Neural crest cell (in vitro differentiated cells): ENCODE measurements at regions not wholly inside any gene's neighbourhood (a gene's known extent, or its start where the extent isn't known, plus 50 kb on each side); places are given as distances from the start of the nearest gene placed in this dataset.
"Not testable (repeated sequence)": the region's sequence is repeated elsewhere in the genome, so short reads cannot be mapped to it uniquely, and the experiment has no call there.

Experiments used
- DNase-seq: peaks from one replicate; pipeline ENCODE4 v3.0.0; 2021; ENCODE audit warnings: low read depth, mixed read lengths, low spot score
- H3K27ac Mint-ChIP-seq: one replicate; pipeline ENCODE4 v1.8.0; 2021; ENCODE audit warnings: mild to moderate bottlenecking, mixed read lengths; ENCODE audit not compliant: unreplicated experiment
- H3K27me3 Mint-ChIP-seq: 2 replicates; pipeline ENCODE4 v1.8.0; 2021; ENCODE audit warnings: low read depth, mild to moderate bottlenecking, mixed read lengths
- H3K36me3 Mint-ChIP-seq: 2 replicates; pipeline ENCODE4 v1.8.0; 2021; ENCODE audit warnings: low read depth, mild to moderate bottlenecking, mixed read lengths
- H3K4me1 Mint-ChIP-seq: 2 replicates; pipeline ENCODE4 v1.8.0; 2021; ENCODE audit warnings: mixed read lengths
- H3K4me3 Mint-ChIP-seq: one replicate; pipeline ENCODE4 v1.8.0; 2021; ENCODE audit warnings: mild to moderate bottlenecking, mixed read lengths
- H3K9me3 Mint-ChIP-seq: 2 replicates; pipeline ENCODE4 v1.8.0; 2021; ENCODE audit warnings: mixed read lengths

GRCh38 chr9:66736686-66737085 lies 163.8 kb upstream of the ZNF658 start:
- H3K27ac Mint-ChIP-seq, H3K27me3 Mint-ChIP-seq, H3K9me3 Mint-ChIP-seq, H3K4me1 Mint-ChIP-seq, H3K36me3 Mint-ChIP-seq, DNase-seq, H3K4me3 Mint-ChIP-seq: not testable (repeated sequence)

- H3K9me3 Mint-ChIP-seq, H3K4me3 Mint-ChIP-seq, H3K27me3 Mint-ChIP-seq, H3K27ac Mint-ChIP-seq, H3K4me1 Mint-ChIP-seq, DNase-seq, H3K36me3 Mint-ChIP-seq: not testable (repeated sequence)
Observed at GRCh38 chr9:66738418-66738817, 162.1 kb upstream of the ZNF658 start.

- H3K9me3 Mint-ChIP-seq, H3K27me3 Mint-ChIP-seq, DNase-seq, H3K4me3 Mint-ChIP-seq, H3K4me1 Mint-ChIP-seq, H3K36me3 Mint-ChIP-seq, H3K27ac Mint-ChIP-seq: not testable (repeated sequence)
Observed at GRCh38 chr9:66740136-66740535, 160.4 kb upstream of the ZNF658 start.

- H3K36me3 Mint-ChIP-seq, H3K27ac Mint-ChIP-seq, H3K4me1 Mint-ChIP-seq, H3K4me3 Mint-ChIP-seq, DNase-seq, H3K9me3 Mint-ChIP-seq, H3K27me3 Mint-ChIP-seq: not testable (repeated sequence)
Observed at GRCh38 chr9:66745846-66746245, 154.7 kb upstream of the ZNF658 start.

GRCh38 chr9:66752324-66752923 lies 148.1 kb upstream of the ZNF658 start:
- H3K27me3 Mint-ChIP-seq, H3K36me3 Mint-ChIP-seq, H3K9me3 Mint-ChIP-seq, H3K4me1 Mint-ChIP-seq, H3K4me3 Mint-ChIP-seq, DNase-seq, H3K27ac Mint-ChIP-seq: not testable (repeated sequence)

GRCh38 chr9:66759825-66760492 lies 140.6 kb upstream of the ZNF658 start:
- DNase-seq, H3K4me3 Mint-ChIP-seq, H3K4me1 Mint-ChIP-seq, H3K27ac Mint-ChIP-seq, H3K27me3 Mint-ChIP-seq, H3K36me3 Mint-ChIP-seq, H3K9me3 Mint-ChIP-seq: not testable (repeated sequence)

- not testable (repeated sequence) for H3K4me3 Mint-ChIP-seq, H3K36me3 Mint-ChIP-seq, H3K9me3 Mint-ChIP-seq, H3K27ac Mint-ChIP-seq, DNase-seq, H3K27me3 Mint-ChIP-seq, H3K4me1 Mint-ChIP-seq
Observed at GRCh38 chr9:66764799-66765493, 135.6 kb upstream of the ZNF658 start.

- DNase-seq, H3K27ac Mint-ChIP-seq, H3K36me3 Mint-ChIP-seq, H3K4me3 Mint-ChIP-seq, H3K9me3 Mint-ChIP-seq, H3K4me1 Mint-ChIP-seq, H3K27me3 Mint-ChIP-seq: not testable (repeated sequence)
Observed at GRCh38 chr9:66765531-66765930, 135.0 kb upstream of the ZNF658 start.

GRCh38 chr9:66771504-66771903 lies 129.0 kb upstream of the ZNF658 start:
- H3K27me3 Mint-ChIP-seq, H3K36me3 Mint-ChIP-seq, DNase-seq, H3K9me3 Mint-ChIP-seq, H3K4me3 Mint-ChIP-seq, H3K4me1 Mint-ChIP-seq, H3K27ac Mint-ChIP-seq: not testable (repeated sequence)

- H3K9me3 Mint-ChIP-seq, H3K36me3 Mint-ChIP-seq, H3K4me1 Mint-ChIP-seq, H3K27me3 Mint-ChIP-seq, H3K4me3 Mint-ChIP-seq, DNase-seq: not testable (repeated sequence)
- peak overlapping the region; percentile 75 for H3K27ac Mint-ChIP-seq
Observed at GRCh38 chr9:66774618-66775017, 125.9 kb upstream of the ZNF658 start.

GRCh38 chr9:66779944-66780661 lies 120.4 kb upstream of the ZNF658 start:
- H3K4me3 Mint-ChIP-seq, H3K4me1 Mint-ChIP-seq, H3K27ac Mint-ChIP-seq, H3K36me3 Mint-ChIP-seq, H3K27me3 Mint-ChIP-seq, DNase-seq, H3K9me3 Mint-ChIP-seq: not testable (repeated sequence)

- H3K36me3 Mint-ChIP-seq, H3K9me3 Mint-ChIP-seq: not testable (repeated sequence)
Observed at GRCh38 chr9:66781240-66781639, 119.3 kb upstream of the ZNF658 start.

GRCh38 chr9:66782010-66782409 lies 118.5 kb upstream of the ZNF658 start:
- H3K4me3 Mint-ChIP-seq, H3K27me3 Mint-ChIP-seq, H3K36me3 Mint-ChIP-seq, H3K4me1 Mint-ChIP-seq, H3K27ac Mint-ChIP-seq, DNase-seq, H3K9me3 Mint-ChIP-seq: not testable (repeated sequence)

More at GRCh38 chr9:66781240-66781639, 119.3 kb upstream of the ZNF658 start:
- DNase-seq, H3K27me3 Mint-ChIP-seq, H3K4me1 Mint-ChIP-seq, H3K27ac Mint-ChIP-seq, H3K4me3 Mint-ChIP-seq: not testable (repeated sequence)
